ENCODE measurements at regions not wholly inside any gene's neighbourhood (a gene's known extent, or its start where the extent isn't known, plus 50 kb on each side); places are given as distances from the start of the nearest gene placed in this dataset.
A peak's percentile ranks its signal among the peaks of the same experiment; 100 is the strongest.

GRCh38 chr2:196453613-196454047 lies 185.9 kb upstream of the CCDC150 start:
- peak; percentile 72 for TF ChIP-seq CTCF (conservative IDR thresholded peaks at IDR 0.05; ENCODE audit: low read depth)
- peak; percentile 45 for DNase-seq (ENCODE audit: low spot score)
- POLR2A ChIA-PET (ENCODE audit: low non-redundant PET), result no interaction called here
- CTCF ChIA-PET, result interaction anchor here (0.6 to 2.4 kb wide), 16 partner anchors 13 to 385 kb away, joined by 3 to 9 read pairs (median 4); partner anchors contain the start of gene DNAH7
- H3K27ac ChIP-seq, result no peak overlapping the region

- CTCF ChIA-PET, result interaction anchor here (0.6 to 2.4 kb wide), 4 partner anchors 33 to 761 kb away, joined by 3 to 7 read pairs (median 4); partner anchors contain the start of gene DNAH7
- TF ChIP-seq CTCF (conservative IDR thresholded peaks at IDR 0.05; ENCODE audit: low read depth), result no peak
- POLR2A ChIA-PET (ENCODE audit: low non-redundant PET), result no interaction called here
- no peak overlapping the region for H3K27ac ChIP-seq
- DNase-seq (ENCODE audit: low spot score), result no peak
These were observed 185.0 kb upstream of the CCDC150 start for GRCh38 chr2:196454492-196454891.

- no peak overlapping the region for H3K27ac ChIP-seq
- TF ChIP-seq CTCF (conservative IDR thresholded peaks at IDR 0.05; ENCODE audit: low read depth), result no peak
- POLR2A ChIA-PET (ENCODE audit: low non-redundant PET), result no interaction called here
- no peak for DNase-seq (ENCODE audit: low spot score)
- CTCF ChIA-PET, result no interaction called here
These were observed 180.0 kb upstream of the CCDC150 start for GRCh38 chr2:196459539-196459938.

- CTCF ChIA-PET, result interaction anchor here (1.1 kb wide), 1 partner anchor 166 kb away, joined by 4 read pairs; no protein-coding TSS in a partner anchor
- H3K27ac ChIP-seq, result no peak overlapping the region
- no peak for DNase-seq (ENCODE audit: low spot score)
- no peak for TF ChIP-seq CTCF (conservative IDR thresholded peaks at IDR 0.05; ENCODE audit: low read depth)
- POLR2A ChIA-PET (ENCODE audit: low non-redundant PET), result no interaction called here
These were observed 175.8 kb upstream of the CCDC150 start for GRCh38 chr2:196463706-196464105.

- no peak for DNase-seq (ENCODE audit: low spot score)
- H3K27ac ChIP-seq, result no peak overlapping the region
- POLR2A ChIA-PET (ENCODE audit: low non-redundant PET), result no interaction called here
- CTCF ChIA-PET, result interaction anchor here (1.1 kb wide), 1 partner anchor 166 kb away, joined by 4 read pairs; no protein-coding TSS in a partner anchor
- no peak for TF ChIP-seq CTCF (conservative IDR thresholded peaks at IDR 0.05; ENCODE audit: low read depth)
These were observed 175.2 kb upstream of the CCDC150 start for GRCh38 chr2:196464311-196464710.

GRCh38 chr2:196466581-196466980 lies 172.9 kb upstream of the CCDC150 start:
- TF ChIP-seq CTCF (conservative IDR thresholded peaks at IDR 0.05; ENCODE audit: low read depth), result no peak
- CTCF ChIA-PET, result interaction anchor here (0.6 to 1.5 kb wide), 3 partner anchors 13 to 484 kb away, joined by 3 to 4 read pairs (median 4); no protein-coding TSS in a partner anchor
- DNase-seq (ENCODE audit: low spot score), result no peak
- POLR2A ChIA-PET (ENCODE audit: low non-redundant PET), result no interaction called here
- no peak overlapping the region for H3K27ac ChIP-seq

Measured in RWPE1 (cell line).